COLO668 (cell line): ENCODE measurements at regions not wholly inside any gene's neighbourhood (a gene's known extent, or its start where the extent isn't known, plus 50 kb on each side); places are given as distances from the start of the nearest gene placed in this dataset.

Experiments used
- DNase-seq: peaks from one replicate; lab custom pipeline; 2025; ENCODE audit not compliant: unreplicated experiment; lab: John Stamatoyannopoulos, UW

- no peak for DNase-seq
Measured at GRCh38 chr2:51628917-51629316, 597.0 kb upstream of the NRXN1 start.

- no peak for DNase-seq
Measured at GRCh38 chr2:51624995-51625394, 593.1 kb upstream of the NRXN1 start.

GRCh38 chr2:51620796-51621195, 588.9 kb upstream of the NRXN1 start:
- DNase-seq, result no peak

GRCh38 chr2:51619961-51620360, 588.0 kb upstream of the NRXN1 start:
- DNase-seq, result no peak

GRCh38 chr2:51612387-51612786, 580.5 kb upstream of the NRXN1 start:
- DNase-seq, result no peak

- no peak for DNase-seq
Measured at GRCh38 chr2:51601706-51602105, 569.8 kb upstream of the NRXN1 start.

GRCh38 chr2:51597086-51597485, 565.2 kb upstream of the NRXN1 start:
- DNase-seq, result no peak

GRCh38 chr2:51595836-51596235, 563.9 kb upstream of the NRXN1 start:
- no peak for DNase-seq

- DNase-seq, result no peak
Measured at GRCh38 chr2:51581636-51582267, 549.8 kb upstream of the NRXN1 start.

- DNase-seq, result no peak
Measured at GRCh38 chr2:51579412-51579811, 547.5 kb upstream of the NRXN1 start.

GRCh38 chr2:51575181-51575580, 543.2 kb upstream of the NRXN1 start:
- no peak for DNase-seq

- no peak for DNase-seq
Measured at GRCh38 chr2:51559026-51559425, 527.1 kb upstream of the NRXN1 start.

GRCh38 chr2:51553476-51553875, 521.5 kb upstream of the NRXN1 start:
- DNase-seq, result no peak

- no peak for DNase-seq
Measured at GRCh38 chr2:51535763-51536162, 503.8 kb upstream of the NRXN1 start.

GRCh38 chr2:51534166-51534565, 502.2 kb upstream of the NRXN1 start:
- no peak for DNase-seq

GRCh38 chr2:51528156-51528555, 496.2 kb upstream of the NRXN1 start:
- no peak for DNase-seq

GRCh38 chr2:51526766-51527165, 494.8 kb upstream of the NRXN1 start:
- no peak for DNase-seq

- DNase-seq, result no peak
Measured at GRCh38 chr2:51516667-51517066, 484.7 kb upstream of the NRXN1 start.

GRCh38 chr2:51511002-51511401, 479.1 kb upstream of the NRXN1 start:
- DNase-seq, result no peak

GRCh38 chr2:51510303-51510702, 478.4 kb upstream of the NRXN1 start:
- no peak for DNase-seq

GRCh38 chr2:51505533-51505932, 473.6 kb upstream of the NRXN1 start:
- no peak for DNase-seq

- DNase-seq, result peak; percentile 19
Measured at GRCh38 chr2:51490576-51491234, 458.8 kb upstream of the NRXN1 start.

GRCh38 chr2:51484605-51485004, 452.7 kb upstream of the NRXN1 start:
- no peak for DNase-seq
